ENCODE measurements at regions not wholly inside any gene's neighbourhood (a gene's known extent, or its start where the extent isn't known, plus 50 kb on each side); places are given as distances from the start of the nearest gene placed in this dataset.

DNA sequence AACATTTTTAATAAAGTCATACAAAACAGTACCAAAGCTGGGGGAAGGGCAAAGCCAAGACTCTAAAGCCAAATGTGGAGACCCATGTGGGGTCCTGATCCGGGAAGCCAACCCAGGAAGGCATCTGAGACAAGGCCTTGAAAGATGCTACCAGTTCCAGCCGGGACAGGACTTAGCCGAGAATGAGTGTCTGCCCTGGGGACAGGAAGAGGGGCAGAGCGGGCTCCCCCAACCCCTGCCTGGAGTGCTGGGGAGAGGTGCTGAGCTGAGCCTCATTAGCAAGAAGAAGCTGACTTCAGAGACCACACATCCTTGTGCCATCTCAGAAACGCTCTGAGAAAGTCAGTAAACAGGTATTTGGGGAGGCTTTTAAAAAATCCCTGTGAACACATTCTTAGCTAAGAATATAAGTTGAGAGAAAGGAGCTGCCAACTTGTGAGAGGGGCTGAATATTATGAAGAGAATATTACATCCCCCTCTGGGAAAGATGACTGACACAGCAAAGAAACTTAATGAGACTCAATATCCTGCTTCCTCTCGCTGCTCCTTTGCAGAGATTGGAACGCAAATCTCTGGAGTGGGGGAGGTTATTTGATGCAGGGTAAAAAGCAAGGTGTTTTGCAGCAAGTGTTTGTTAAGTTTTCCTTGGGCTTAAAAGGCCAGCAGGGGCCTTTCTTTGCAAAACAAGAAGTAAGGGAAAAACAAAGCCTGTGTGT is 103.3 kb upstream of the KCND3 start:
- no peak overlapping the region for H3K27ac ChIP-seq
- no peak for DNase-seq (ENCODE audit: low read depth in 1 of 2, low spot score in 1 of 2)
- no peak overlapping the region for H3K4me3 ChIP-seq

DNA sequence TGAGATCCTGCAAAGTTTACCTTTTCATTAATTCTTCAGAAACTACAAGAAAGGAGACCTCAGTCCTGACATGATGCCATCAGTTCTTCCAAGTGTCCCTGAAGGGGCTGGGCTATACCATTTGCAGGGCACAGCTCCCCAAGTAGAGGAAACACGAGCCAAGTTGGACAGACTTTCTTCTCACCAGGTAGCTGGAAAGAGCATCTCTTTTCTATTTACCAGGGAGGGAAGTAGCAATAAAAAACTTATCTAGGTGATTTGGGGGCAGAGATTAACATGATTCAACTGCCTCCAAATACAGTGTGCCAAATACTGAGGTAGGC is 103.9 kb upstream of the KCND3 start:
- no peak for TF ChIP-seq CTCF (IDR thresholded peaks at IDR 0.05; ENCODE audit: low read depth, low read length)
- Histone ChIP-seq H3K4me3 (no peak overlapping the region), H3K4me1 (ENCODE audit: low read depth) (no peaks in the 10 kb centered on the region), H3K27me3 (no peaks in the 10 kb centered on the region), H3K27ac (no peak overlapping the region), H3K9me3 (ENCODE audit: low read depth) (no peaks in the 10 kb centered on the region), H3K36me3 (no peaks in the 10 kb centered on the region)
- DNase-seq (ENCODE audit: low read depth in 1 of 2, low spot score in 1 of 2), result no peak

More for the DNA sequence above, 103.3 kb upstream of the KCND3 start:
- Histone ChIP-seq H3K9me3 (ENCODE audit: low read depth) (no peaks in the 10 kb centered on the region), H3K27me3 (no peaks in the 10 kb centered on the region), H3K36me3 (no peaks in the 10 kb centered on the region), H3K4me1 (ENCODE audit: low read depth) (no peaks in the 10 kb centered on the region)
- no peak for TF ChIP-seq CTCF (IDR thresholded peaks at IDR 0.05; ENCODE audit: low read depth, low read length)

GRCh38 chr1:112099979-112100378 is 110.5 kb upstream of the KCND3 start:
- no peak for DNase-seq (ENCODE audit: low read depth in 1 of 2, low spot score in 1 of 2)
- no peaks in the 10 kb centered on the region for H3K9me3 ChIP-seq (ENCODE audit: low read depth)
- H3K27ac ChIP-seq, result no peak overlapping the region
- no peaks in the 10 kb centered on the region for H3K27me3 ChIP-seq
- H3K36me3 ChIP-seq, result no peaks in the 10 kb centered on the region
- H3K4me1 ChIP-seq (ENCODE audit: low read depth), result no peaks in the 10 kb centered on the region
- H3K4me3 ChIP-seq, result no peak overlapping the region
- TF ChIP-seq CTCF (IDR thresholded peaks at IDR 0.05; ENCODE audit: low read depth, low read length), result no peak

GRCh38 chr1:112105557-112105956 is 116.1 kb upstream of the KCND3 start:
- Histone ChIP-seq H3K4me3 (no peak overlapping the region), H3K36me3 (no peaks in the 10 kb centered on the region)
- TF ChIP-seq CTCF (IDR thresholded peaks at IDR 0.05; ENCODE audit: low read depth, low read length), result no peak

DNA sequence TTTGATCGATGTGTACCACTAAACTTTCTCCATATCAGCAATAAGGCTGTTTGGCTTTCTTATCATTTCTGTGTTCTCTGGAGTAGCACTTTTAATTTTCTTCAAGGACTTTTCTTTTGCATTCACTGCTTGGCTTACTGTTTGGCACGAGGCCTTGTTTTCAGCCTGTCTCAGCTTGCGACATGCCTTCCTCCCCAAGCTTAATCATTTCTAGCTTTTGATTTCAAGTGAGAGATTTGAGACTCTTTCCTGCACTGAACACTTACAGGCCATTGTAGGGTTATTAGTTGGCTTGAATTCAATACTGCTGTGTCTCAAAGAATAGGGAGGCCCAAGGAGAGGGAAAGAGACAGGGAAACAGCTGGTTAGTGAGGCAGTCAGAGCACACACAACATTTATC is 120.6 kb upstream of the KCND3 start:
- H3K27me3 ChIP-seq, result no peaks in the 10 kb centered on the region
- no peak for TF ChIP-seq CTCF (IDR thresholded peaks at IDR 0.05; ENCODE audit: low read depth, low read length)
- H3K4me3 ChIP-seq, result no peak overlapping the region
- peak in 1 of 2 donors; percentile 25 for DNase-seq (ENCODE audit: low read depth in 1 of 2, low spot score in 1 of 2)
- H3K4me1 ChIP-seq (ENCODE audit: low read depth), result no peaks in the 10 kb centered on the region
- H3K9me3 ChIP-seq (ENCODE audit: low read depth), result no peaks in the 10 kb centered on the region
- H3K27ac ChIP-seq, result no peak overlapping the region
- no peaks in the 10 kb centered on the region for H3K36me3 ChIP-seq

More at GRCh38 chr1:112105557-112105956, 116.1 kb upstream of the KCND3 start:
- no peaks in the 10 kb centered on the region for H3K4me1 ChIP-seq (ENCODE audit: low read depth)
- no peak for DNase-seq (ENCODE audit: low read depth in 1 of 2, low spot score in 1 of 2)
- no peaks in the 10 kb centered on the region for H3K27me3 ChIP-seq
- H3K27ac ChIP-seq, result no peak overlapping the region
- no peaks in the 10 kb centered on the region for H3K9me3 ChIP-seq (ENCODE audit: low read depth)
